ENCODE measurements at regions not wholly inside any gene's neighbourhood (a gene's known extent, or its start where the extent isn't known, plus 50 kb on each side); places are given as distances from the start of the nearest gene placed in this dataset.

- no peak overlapping the region for H3K4me3 ChIP-seq (ENCODE audit: control insufficient read depth, low read depth, low read length)
- no peak for DNase-seq (ENCODE audit: low read depth)
- TF ChIP-seq, protein P1, sequence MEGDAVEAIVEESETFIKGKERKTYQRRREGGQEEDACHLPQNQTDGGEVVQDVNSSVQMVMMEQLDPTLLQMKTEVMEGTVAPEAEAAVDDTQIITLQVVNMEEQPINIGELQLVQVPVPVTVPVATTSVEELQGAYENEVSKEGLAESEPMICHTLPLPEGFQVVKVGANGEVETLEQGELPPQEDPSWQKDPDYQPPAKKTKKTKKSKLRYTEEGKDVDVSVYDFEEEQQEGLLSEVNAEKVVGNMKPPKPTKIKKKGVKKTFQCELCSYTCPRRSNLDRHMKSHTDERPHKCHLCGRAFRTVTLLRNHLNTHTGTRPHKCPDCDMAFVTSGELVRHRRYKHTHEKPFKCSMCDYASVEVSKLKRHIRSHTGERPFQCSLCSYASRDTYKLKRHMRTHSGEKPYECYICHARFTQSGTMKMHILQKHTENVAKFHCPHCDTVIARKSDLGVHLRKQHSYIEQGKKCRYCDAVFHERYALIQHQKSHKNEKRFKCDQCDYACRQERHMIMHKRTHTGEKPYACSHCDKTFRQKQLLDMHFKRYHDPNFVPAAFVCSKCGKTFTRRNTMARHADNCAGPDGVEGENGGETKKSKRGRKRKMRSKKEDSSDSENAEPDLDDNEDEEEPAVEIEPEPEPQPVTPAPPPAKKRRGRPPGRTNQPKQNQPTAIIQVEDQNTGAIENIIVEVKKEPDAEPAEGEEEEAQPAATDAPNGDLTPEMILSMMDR (conservative IDR thresholded peaks at IDR 0.05; ENCODE audit: control insufficient read depth, insufficient read depth, low read depth, low read length) = no peak
These were observed 246.8 kb upstream of the CNTN3 start for GRCh38 chr3:74861211-74861610.

GRCh38 chr3:74858086-74858485 is 243.6 kb upstream of the CNTN3 start:
- no peak for DNase-seq (ENCODE audit: low read depth)
- TF ChIP-seq, protein P1 (conservative IDR thresholded peaks at IDR 0.05; ENCODE audit: control insufficient read depth, insufficient read depth, low read depth, low read length) = no peak
- H3K4me3 ChIP-seq (ENCODE audit: control insufficient read depth, low read depth, low read length) = no peak overlapping the region

GRCh38 chr3:74850381-74850780 is 235.9 kb upstream of the CNTN3 start:
- TF ChIP-seq, protein P1 (conservative IDR thresholded peaks at IDR 0.05; ENCODE audit: control insufficient read depth, insufficient read depth, low read depth, low read length) = no peak
- H3K4me3 ChIP-seq (ENCODE audit: control insufficient read depth, low read depth, low read length) = no peak overlapping the region
- no peak for DNase-seq (ENCODE audit: low read depth)

- H3K4me3 ChIP-seq (ENCODE audit: control insufficient read depth, low read depth, low read length) = no peak overlapping the region
- TF ChIP-seq, protein P1 (conservative IDR thresholded peaks at IDR 0.05; ENCODE audit: control insufficient read depth, insufficient read depth, low read depth, low read length) = no peak
- DNase-seq (ENCODE audit: low read depth) = no peak
These were observed 232.6 kb upstream of the CNTN3 start for GRCh38 chr3:74847093-74847492.

DNA sequence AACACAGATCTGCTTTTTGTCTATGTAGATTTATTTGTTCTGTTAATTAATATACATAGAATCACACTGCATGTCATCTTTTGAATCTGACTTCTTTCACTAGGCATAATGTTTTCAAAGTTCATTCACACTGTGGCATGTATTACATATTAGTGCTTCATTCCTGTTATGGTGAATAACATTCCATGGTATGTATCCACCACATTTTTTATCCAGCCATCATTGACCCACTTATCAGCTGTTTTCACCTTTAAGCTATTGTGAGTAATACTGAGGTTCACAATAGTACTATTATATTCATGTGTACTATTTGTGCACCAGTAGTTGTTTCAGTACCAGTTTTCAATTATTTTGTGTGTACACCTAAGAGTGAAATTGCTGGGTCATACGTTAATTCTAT is 230.6 kb upstream of the CNTN3 start:
- H3K4me3 ChIP-seq (ENCODE audit: control insufficient read depth, low read depth, low read length) = no peak overlapping the region
- TF ChIP-seq, protein P1 (conservative IDR thresholded peaks at IDR 0.05; ENCODE audit: control insufficient read depth, insufficient read depth, low read depth, low read length) = no peak
- DNase-seq (ENCODE audit: low read depth) = no peak

- TF ChIP-seq, protein P1 (conservative IDR thresholded peaks at IDR 0.05; ENCODE audit: control insufficient read depth, insufficient read depth, low read depth, low read length) = no peak
- no peak for DNase-seq (ENCODE audit: low read depth)
- H3K4me3 ChIP-seq (ENCODE audit: control insufficient read depth, low read depth, low read length) = no peak overlapping the region
These were observed 230.0 kb upstream of the CNTN3 start for GRCh38 chr3:74844428-74844827.

DNA sequence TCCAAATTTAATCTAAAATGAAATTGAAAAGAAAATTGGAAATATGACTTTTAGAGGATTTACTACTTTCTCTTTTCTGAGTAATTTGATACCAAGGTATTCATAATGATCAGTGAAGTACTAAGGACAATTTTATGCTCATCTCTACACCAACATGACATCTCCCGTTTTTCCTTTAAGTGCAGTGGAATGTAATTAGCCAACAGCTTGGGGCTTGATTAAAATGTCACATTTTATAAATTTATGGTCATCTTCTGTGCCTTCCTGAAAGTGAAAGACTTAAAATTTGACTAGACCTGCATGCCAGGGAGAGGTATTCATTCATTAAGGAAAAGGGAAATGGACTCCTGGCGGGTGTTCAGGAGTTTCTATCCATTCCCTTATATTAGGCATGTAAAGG is 228.2 kb upstream of the CNTN3 start:
- TF ChIP-seq, protein P1 (conservative IDR thresholded peaks at IDR 0.05; ENCODE audit: control insufficient read depth, insufficient read depth, low read depth, low read length) = no peak
- no peak overlapping the region for H3K4me3 ChIP-seq (ENCODE audit: control insufficient read depth, low read depth, low read length)
- DNase-seq (ENCODE audit: low read depth) = no peak

All from fibroblast of mammary gland (primary cell).